Aorta (tissue), 5 donors: ENCODE measurements at regions not wholly inside any gene's neighbourhood (a gene's known extent, or its start where the extent isn't known, plus 50 kb on each side); places are given as distances from the start of the nearest gene placed in this dataset.
"Not testable (repeated sequence)": the region's sequence is repeated elsewhere in the genome, so short reads cannot be mapped to it uniquely, and the experiment has no call there.

Experiments used
- ATAC-seq: fragments of 200-7000 bp; cut with Tn5 transposase; one replicate; pipeline ENCODE4 v1.9.1; 2022; ENCODE audit warnings: moderate library complexity; ENCODE audit not compliant: low FRiP score
- DNase-seq, 2 donors: peaks; one replicate each; pipeline ENCODE4 v3.0.0-alpha.2; 2020
- H3K27ac ChIP-seq, 2 donors: one replicate each; pipeline ENCODE4 v1.5.1; 2013; ENCODE audit warnings: low read length in 2 of 2, mild to moderate bottlenecking in 2 of 2, moderate library complexity in 2 of 2, control low read depth in 1 of 2, inconsistent platforms in 1 of 2, low read depth in 1 of 2
- H3K27me3 ChIP-seq, 2 donors: one replicate each; pipeline ENCODE4 v1.6.1; 2013; ENCODE audit warnings: control low read depth in 1 of 2, low read length in 1 of 2, mild to moderate bottlenecking in 1 of 2, moderate library complexity in 1 of 2; ENCODE audit not compliant: insufficient read depth in 2 of 2, control insufficient read depth in 1 of 2
- H3K36me3 ChIP-seq, 2 donors: one replicate each; pipeline ENCODE4 v1.6.1; 2013; ENCODE audit warnings: control low read depth in 1 of 2, low read length in 1 of 2, mild to moderate bottlenecking in 1 of 2; ENCODE audit not compliant: insufficient read depth in 2 of 2, control insufficient read depth in 1 of 2
- H3K4me1 ChIP-seq, 2 donors: one replicate each; pipeline ENCODE4 v1.6.1; 2013; ENCODE audit warnings: low read length in 2 of 2, control low read depth in 1 of 2, mild to moderate bottlenecking in 1 of 2, moderate library complexity in 1 of 2; ENCODE audit not compliant: insufficient read depth in 2 of 2, control insufficient read depth in 1 of 2
- H3K4me3 ChIP-seq, 2 donors: one replicate each; pipeline ENCODE4 v1.5.1; 2013; ENCODE audit warnings: low read length in 2 of 2, control low read depth in 1 of 2, mild to moderate bottlenecking in 1 of 2
- H3K9me3 ChIP-seq: one replicate; pipeline ENCODE4 v1.6.1; 2013; ENCODE audit warnings: mild to moderate bottlenecking, low read length; ENCODE audit not compliant: control insufficient read depth
- WGBS, 2 donors: extraction: QIAGEN DNeasy Blood & Tissue Kit; methylation state at CpG; one replicate each; pipeline ENCODE4 v1.1.7; 2013; 5-methylcytosine and 5-hydroxymethylcytosine counted together
- intact Hi-C, 2 donors: fragments of 100-400 bp; cut with DNase I; formaldehyde crosslinking; loops; one replicate each; pipeline versions ENCODE4 v1.14.2 to v1.15.0; 2022
- microRNA-seq, 2 donors: library from miRNA; unstranded; fragments of <30 nt; microRNA quantifications; one replicate each; pipeline ENCODE4 v1.2.0, GENCODE V29; 2020
- donor health status: healthy with polysubstance abuse.
- donor health status: Bipolar disorder and iron deficiency.
- donor health status: DM: no; HTN: no; CAD: no.
- donor health status: DM: no; HTN: no; CAD: no.
- donor health status: DM: yes; HTN: yes; CAD: no.

- intact Hi-C loops, result no loop called here
- no peak overlapping the region for H3K27ac ChIP-seq
- ATAC-seq, result no peak
These were observed 95.2 kb upstream of the NCAM2 start for GRCh38 chr21:20902998-20903397.

GRCh38 chr21:20927555-20927954, 70.7 kb upstream of the NCAM2 start:
- ATAC-seq, intact Hi-C loops, H3K27me3 ChIP-seq: not testable (repeated sequence)

More at GRCh38 chr21:20902998-20903397, 95.2 kb upstream of the NCAM2 start:
- no peak for DNase-seq
- H3K27me3 ChIP-seq, result no peaks in the 10 kb centered on the region
- H3K36me3 ChIP-seq, result no peaks in the 10 kb centered on the region
- no peaks in the 10 kb centered on the region for H3K9me3 ChIP-seq
- no peaks in the 10 kb centered on the region for H3K4me1 ChIP-seq
- H3K4me3 ChIP-seq, result no peak overlapping the region

GRCh38 chr21:20942523-20942922, 55.7 kb upstream of the NCAM2 start:
- intact Hi-C loops, result no loop called here
- Histone ChIP-seq H3K4me3 (no peak overlapping the region), H3K27me3 (no peaks in the 10 kb centered on the region), H3K36me3 (no peaks in the 10 kb centered on the region), H3K9me3 (no peaks in the 10 kb centered on the region), H3K4me1 (no peaks in the 10 kb centered on the region), H3K27ac (no peak overlapping the region)
- DNase-seq (no peak), ATAC-seq (no peak)
- 88 to 95% methylated on average over 1 of the region's 1 CpG for WGBS, 2 donors

More at GRCh38 chr21:20927555-20927954, 70.7 kb upstream of the NCAM2 start:
- H3K36me3 ChIP-seq, H3K9me3 ChIP-seq, H3K27ac ChIP-seq, H3K4me1 ChIP-seq, H3K4me3 ChIP-seq: not testable (repeated sequence)
- 88 to 92% methylated on average over 13 of the region's 13 CpGs for WGBS, 2 donors
- DNase-seq, result peak; percentile 31 to 61

- Histone ChIP-seq H3K36me3 (no peaks in the 10 kb centered on the region), H3K27me3 (no peaks in the 10 kb centered on the region), H3K4me3 (no peak overlapping the region), H3K9me3 (no peaks in the 10 kb centered on the region), H3K27ac (no peak overlapping the region), H3K4me1 (no peaks in the 10 kb centered on the region)
- WGBS, 2 donors, result 61 to 63% methylated on average over 5 of the region's 5 CpGs
- intact Hi-C loops, result no loop called here
- DNase-seq, result no peak
- no peak for ATAC-seq
These were observed 54.6 kb upstream of the NCAM2 start for GRCh38 chr21:20943561-20943997.

GRCh38 chr21:20944139-20944538, 54.1 kb upstream of the NCAM2 start:
- DNase-seq (no peak), ATAC-seq (no peak)
- Histone ChIP-seq H3K9me3 (no peaks in the 10 kb centered on the region), H3K4me1 (no peaks in the 10 kb centered on the region), H3K27me3 (no peaks in the 10 kb centered on the region), H3K27ac (no peak overlapping the region), H3K4me3 (no peak overlapping the region), H3K36me3 (no peaks in the 10 kb centered on the region)
- intact Hi-C loops, result no loop called here

GRCh38 chr21:20946701-20947100, 51.5 kb upstream of the NCAM2 start:
- DNase-seq (no peak), ATAC-seq (no peak)
- H3K27me3 ChIP-seq, result no peaks in the 10 kb centered on the region
- intact Hi-C loops, result no loop called here
- H3K4me3 ChIP-seq, result no peak overlapping the region
- no peaks in the 10 kb centered on the region for H3K9me3 ChIP-seq
- H3K27ac ChIP-seq, result no peak overlapping the region
- H3K4me1 ChIP-seq, result no peaks in the 10 kb centered on the region
- WGBS, 2 donors, result 65 to 74% methylated on average over 5 of the region's 5 CpGs
- H3K36me3 ChIP-seq, result no peaks in the 10 kb centered on the region

Small RNAs in the stretch of these regions (microRNA-seq; reads per million reads assigned to microRNA genes)
- gene MIR548X, result 0 reads per million in 2 donors
